Breast epithelium (tissue), 4 donors: ENCODE measurements at regions not wholly inside any gene's neighbourhood (a gene's known extent, or its start where the extent isn't known, plus 50 kb on each side); places are given as distances from the start of the nearest gene placed in this dataset.

Experiments
- DNase-seq, 2 donors: peaks; one replicate each; pipeline ENCODE4 v3.0.0-alpha.2; 2019; ENCODE audit warnings: low spot score in 2 of 2
- H3K27ac ChIP-seq, 2 donors: fragments of 200-600 bp; sonication (generic) in 1 of 2; one replicate each; pipeline ENCODE4 v1.5.1; 2016 to 2019; ENCODE audit warnings: mild to moderate bottlenecking in 1 of 2
- H3K27me3 ChIP-seq, 2 donors: fragments of 200-600 bp; sonication (generic) in 1 of 2; one replicate each; pipeline versions ENCODE4 v1.5.1 to v1.6.0; 2017 to 2019; ENCODE audit warnings: control low read depth in 1 of 2, mild to moderate bottlenecking in 1 of 2
- H3K36me3 ChIP-seq: fragments of 200-600 bp; one replicate; pipeline ENCODE4 v1.5.1; 2019
- H3K4me1 ChIP-seq, 2 donors: fragments of 200-600 bp; sonication (generic); one replicate each; pipeline ENCODE4 v1.5.1; 2016 to 2019; ENCODE audit warnings: control low read depth in 1 of 2
- H3K4me3 ChIP-seq, 3 donors: fragments of 200-600 bp; sonication (generic); 1 replicate in 2 of 3; 2 replicates in 1 of 3; pipeline ENCODE4 v1.5.1; 2016 to 2019; ENCODE audit warnings: mild to moderate bottlenecking in 3 of 3, moderate library complexity in 2 of 3
- H3K9me3 ChIP-seq, 2 donors: fragments of 200-600 bp; sonication (generic) in 1 of 2; one replicate each; pipeline ENCODE4 v1.5.1; 2016 to 2019; ENCODE audit warnings: control low read depth in 1 of 2
- POLR2A ChIP-seq: fragments of 450-650 bp; IDR thresholded peaks from one replicate; pipeline ENCODE4 v1.6.1; 2016; ENCODE audit warnings: antibody characterized with exemption, mild to moderate bottlenecking, moderate library complexity
- POLR2AphosphoS5 ChIP-seq, 3 donors: sonication (generic); formaldehyde crosslinking; IDR thresholded peaks; one replicate each; pipeline ENCODE4 v1.6.1; 2017; ENCODE audit warnings: antibody characterized with exemption in 3 of 3
- intact Hi-C: fragments of 100-400 bp; cut with DNase I; formaldehyde crosslinking; loops from one replicate; pipeline ENCODE4 v1.15.1; 2023; ENCODE audit warnings: low total_unique reads
- TF ChIP-seq, protein P1 (sequence below), 3 donors: fragments of 450-650 bp; IDR thresholded peaks; one replicate each; pipeline ENCODE4 v1.5.1; 2016 to 2017; ENCODE audit warnings: antibody characterized with exemption in 3 of 3, mild to moderate bottlenecking in 3 of 3, moderate library complexity in 3 of 3

DNA sequence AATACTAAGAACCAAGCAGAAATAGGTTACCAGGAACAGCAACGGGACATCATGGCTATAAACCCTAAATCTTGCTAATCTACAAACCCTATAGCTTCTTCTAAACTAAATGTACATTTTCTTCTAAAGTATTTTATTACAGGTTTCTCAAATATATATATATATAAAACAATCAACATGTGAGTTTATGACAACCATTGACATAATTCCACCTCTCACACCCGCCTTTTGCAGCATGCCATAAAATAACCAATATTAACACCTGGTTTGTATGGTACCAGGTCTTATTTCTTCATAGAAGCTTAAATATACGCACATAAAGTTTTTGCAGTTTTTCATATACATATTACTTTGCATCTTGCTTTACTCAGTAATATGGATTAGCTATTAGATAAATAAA lies 955.3 kb upstream of the LCORL start:
- no peak overlapping the region for H3K4me3 ChIP-seq
- H3K27ac ChIP-seq: no peak overlapping the region
- no peaks in the 10 kb centered on the region for H3K9me3 ChIP-seq
- TF ChIP-seq POLR2AphosphoS5 (IDR thresholded peaks at IDR 0.05) (no peak), POLR2A (no peak)
- TF ChIP-seq, protein P1, sequence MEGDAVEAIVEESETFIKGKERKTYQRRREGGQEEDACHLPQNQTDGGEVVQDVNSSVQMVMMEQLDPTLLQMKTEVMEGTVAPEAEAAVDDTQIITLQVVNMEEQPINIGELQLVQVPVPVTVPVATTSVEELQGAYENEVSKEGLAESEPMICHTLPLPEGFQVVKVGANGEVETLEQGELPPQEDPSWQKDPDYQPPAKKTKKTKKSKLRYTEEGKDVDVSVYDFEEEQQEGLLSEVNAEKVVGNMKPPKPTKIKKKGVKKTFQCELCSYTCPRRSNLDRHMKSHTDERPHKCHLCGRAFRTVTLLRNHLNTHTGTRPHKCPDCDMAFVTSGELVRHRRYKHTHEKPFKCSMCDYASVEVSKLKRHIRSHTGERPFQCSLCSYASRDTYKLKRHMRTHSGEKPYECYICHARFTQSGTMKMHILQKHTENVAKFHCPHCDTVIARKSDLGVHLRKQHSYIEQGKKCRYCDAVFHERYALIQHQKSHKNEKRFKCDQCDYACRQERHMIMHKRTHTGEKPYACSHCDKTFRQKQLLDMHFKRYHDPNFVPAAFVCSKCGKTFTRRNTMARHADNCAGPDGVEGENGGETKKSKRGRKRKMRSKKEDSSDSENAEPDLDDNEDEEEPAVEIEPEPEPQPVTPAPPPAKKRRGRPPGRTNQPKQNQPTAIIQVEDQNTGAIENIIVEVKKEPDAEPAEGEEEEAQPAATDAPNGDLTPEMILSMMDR (IDR thresholded peaks at IDR 0.05): no peak
- intact Hi-C loops: no loop called here
- H3K27me3 ChIP-seq: no peaks in the 10 kb centered on the region
- H3K4me1 ChIP-seq: no peaks in the 10 kb centered on the region
- DNase-seq: no peak
- H3K36me3 ChIP-seq: no peaks in the 10 kb centered on the region

DNA sequence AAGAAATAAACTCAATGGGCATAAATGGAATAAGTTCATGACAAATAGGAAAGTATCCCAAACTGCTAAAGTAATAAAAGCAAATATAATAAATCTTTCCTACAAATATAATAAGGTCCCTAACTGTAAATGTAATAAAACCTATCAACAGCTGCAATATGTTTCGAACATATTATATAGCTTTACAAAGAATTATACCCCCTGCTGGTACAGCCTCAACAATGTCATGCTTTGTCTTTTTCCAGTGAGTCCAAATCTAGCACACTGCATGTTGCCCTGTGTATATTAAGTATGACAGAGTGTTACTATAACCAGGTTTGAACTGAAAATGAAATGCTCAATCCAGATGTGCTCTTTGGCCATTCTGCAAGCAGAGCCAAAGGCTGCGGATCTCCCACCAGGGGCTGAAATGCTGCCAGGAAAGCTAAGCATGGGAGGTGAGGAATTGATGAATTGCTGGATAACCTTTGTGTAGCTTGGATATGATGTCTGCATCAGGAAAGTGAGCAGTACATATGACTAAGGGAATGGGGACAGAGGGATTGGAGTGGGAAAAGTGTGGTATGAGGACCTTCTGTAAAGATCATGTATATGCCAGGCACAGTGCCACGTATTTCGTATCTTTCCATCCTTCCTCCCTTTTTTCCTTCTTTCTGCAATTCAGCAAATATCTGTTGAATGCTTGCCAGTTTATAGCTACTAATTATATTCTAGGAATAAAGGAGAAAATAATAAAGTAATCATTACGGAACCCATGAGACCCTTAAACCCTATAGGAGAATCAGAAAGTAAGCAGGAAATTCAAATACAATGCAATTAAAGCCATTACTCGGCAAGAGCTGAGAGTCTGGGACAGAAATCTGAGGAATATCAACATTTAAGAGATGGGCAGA lies 954.6 kb upstream of the LCORL start:
- H3K9me3 ChIP-seq: no peaks in the 10 kb centered on the region
- no peaks in the 10 kb centered on the region for H3K36me3 ChIP-seq
- H3K27me3 ChIP-seq: no peaks in the 10 kb centered on the region
- H3K27ac ChIP-seq: no peak overlapping the region
- TF ChIP-seq POLR2A: no peak
- TF ChIP-seq, protein P1 (IDR thresholded peaks at IDR 0.05): no peak
- TF ChIP-seq POLR2AphosphoS5 (IDR thresholded peaks at IDR 0.05): no peak
- no peak for DNase-seq
- H3K4me1 ChIP-seq: no peaks in the 10 kb centered on the region
- H3K4me3 ChIP-seq: no peak overlapping the region
- intact Hi-C loops: no loop called here

DNA sequence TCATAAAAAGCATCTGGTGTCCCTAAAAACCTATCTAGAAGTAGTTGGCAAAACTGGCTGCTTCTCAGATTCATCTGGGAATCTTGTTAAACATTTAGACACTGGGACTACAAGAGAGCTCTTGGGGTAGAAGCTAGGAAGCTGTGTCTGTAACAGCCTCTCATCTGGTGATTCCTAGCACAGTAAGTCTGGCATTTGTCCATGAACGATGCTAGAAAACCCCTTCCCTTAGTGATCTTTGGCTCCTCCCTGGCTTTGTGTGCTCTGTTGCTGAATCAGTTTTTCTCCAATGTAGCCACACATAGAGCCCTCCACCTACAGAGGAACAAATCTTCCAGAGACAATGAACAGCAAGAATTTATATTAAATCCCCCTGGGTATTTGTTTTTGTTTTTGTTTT lies 951.7 kb upstream of the LCORL start:
- H3K36me3 ChIP-seq: no peaks in the 10 kb centered on the region
- peaks cover 0 to 9% of the 10 kb centered on the region in 2 donors for H3K9me3 ChIP-seq
- DNase-seq: no peak
- no peak overlapping the region for H3K4me3 ChIP-seq
- intact Hi-C loops: no loop called here
- TF ChIP-seq POLR2A (no peak), POLR2AphosphoS5 (IDR thresholded peaks at IDR 0.05) (no peak)
- H3K4me1 ChIP-seq: no peaks in the 10 kb centered on the region
- no peaks in the 10 kb centered on the region for H3K27me3 ChIP-seq
- H3K27ac ChIP-seq: no peak overlapping the region

DNA sequence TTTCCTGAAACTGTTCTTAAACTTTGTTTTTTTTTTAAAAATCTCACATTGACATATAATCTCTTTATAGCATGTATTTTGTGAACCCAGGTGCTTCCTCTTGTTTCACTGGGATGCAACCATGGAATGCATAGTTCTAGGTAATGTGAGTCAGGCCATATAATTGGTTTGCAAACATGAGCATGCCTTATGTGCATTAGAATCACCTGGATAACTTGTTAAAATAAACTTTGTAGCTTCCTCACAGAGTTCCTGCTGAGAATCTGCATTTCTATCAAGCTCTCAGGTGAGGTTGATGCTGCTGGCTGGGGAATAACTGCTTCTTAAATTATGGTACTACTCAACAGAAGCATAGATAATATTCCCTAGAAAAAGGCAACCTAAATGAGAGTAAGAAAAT lies 940.3 kb upstream of the LCORL start:
- Histone ChIP-seq H3K27me3 (no peaks in the 10 kb centered on the region), H3K27ac (no peak overlapping the region), H3K4me3 (no peak overlapping the region), H3K9me3 (peaks cover 0 to 12% of the 10 kb centered on the region in 2 donors), H3K36me3 (no peaks in the 10 kb centered on the region), H3K4me1 (no peaks in the 10 kb centered on the region)
- intact Hi-C loops: no loop called here
- TF ChIP-seq, protein P1 (IDR thresholded peaks at IDR 0.05): no peak
- TF ChIP-seq POLR2A (no peak), POLR2AphosphoS5 (IDR thresholded peaks at IDR 0.05) (no peak)
- no peak for DNase-seq

DNA sequence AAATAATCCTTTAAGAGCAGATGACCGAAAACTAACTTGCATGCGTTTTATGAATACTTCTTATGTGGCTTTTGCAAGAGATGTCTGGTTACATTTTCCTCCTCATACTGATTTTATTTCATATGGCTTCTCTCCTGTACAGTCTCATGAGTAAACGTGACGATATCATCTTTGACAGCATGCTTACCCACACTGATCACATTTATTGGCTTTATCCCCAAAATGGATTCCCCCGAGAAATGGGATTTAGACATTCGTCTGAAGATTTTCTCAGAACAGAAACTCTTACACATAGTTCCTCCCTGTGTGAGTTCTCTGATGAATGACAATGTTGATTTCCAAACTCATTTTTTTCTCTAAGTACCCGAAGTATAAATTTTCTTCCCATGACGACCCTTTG lies 939.7 kb upstream of the LCORL start:
- Histone ChIP-seq H3K27me3 (no peaks in the 10 kb centered on the region), H3K27ac (no peak overlapping the region), H3K9me3 (peaks cover 0 to 12% of the 10 kb centered on the region in 2 donors), H3K4me1 (no peaks in the 10 kb centered on the region), H3K36me3 (no peaks in the 10 kb centered on the region), H3K4me3 (no peak overlapping the region)
- TF ChIP-seq POLR2A (no peak), POLR2AphosphoS5 (IDR thresholded peaks at IDR 0.05) (no peak)
- TF ChIP-seq, protein P1 (IDR thresholded peaks at IDR 0.05): no peak
- no peak for DNase-seq
- intact Hi-C loops: no loop called here
